Stimulated activated CD8-positive, alpha-beta memory T cell treated with anti-CD3 and anti-CD28 coated beads, Interleukin-4, amount 100 ng/mL, for 4 hours (primary cell): ENCODE measurements at regions not wholly inside any gene's neighbourhood (a gene's known extent, or its start where the extent isn't known, plus 50 kb on each side); places are given as distances from the start of the nearest gene placed in this dataset.

Experiments used
- DNase-seq, 2 donors: peaks; one replicate each; pipeline ENCODE4 v3.0.0-alpha.2; 2020; ENCODE audit warnings: low read depth in 2 of 2, low spot score in 1 of 2

DNA sequence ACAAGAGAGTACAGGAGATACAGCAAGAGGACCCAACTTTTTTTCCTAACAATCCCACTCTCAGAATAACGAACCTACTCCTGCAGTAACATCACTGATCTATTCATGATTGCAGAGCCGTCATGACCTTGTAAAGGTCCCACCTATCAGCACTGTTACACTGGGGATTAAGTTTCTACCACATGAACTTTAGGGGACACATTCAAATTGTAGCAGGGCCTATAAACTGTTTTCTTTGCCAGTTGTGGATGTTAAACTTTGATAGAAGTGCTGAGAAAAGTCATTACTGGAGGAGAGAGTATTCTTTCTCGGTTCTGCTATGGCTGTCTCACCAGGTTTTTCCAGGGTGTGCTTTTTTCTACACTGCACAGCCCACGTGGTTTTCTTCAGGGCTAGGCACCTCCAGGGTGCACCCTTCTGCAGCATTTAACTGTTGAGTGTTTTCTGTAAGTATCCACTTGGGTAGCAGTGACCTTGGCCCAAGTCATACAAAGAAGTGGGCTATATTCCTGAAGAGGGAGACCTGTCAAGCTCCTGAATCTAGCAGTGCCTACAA, 131.6 kb upstream of the AHR start:
- DNase-seq: no peak

DNA sequence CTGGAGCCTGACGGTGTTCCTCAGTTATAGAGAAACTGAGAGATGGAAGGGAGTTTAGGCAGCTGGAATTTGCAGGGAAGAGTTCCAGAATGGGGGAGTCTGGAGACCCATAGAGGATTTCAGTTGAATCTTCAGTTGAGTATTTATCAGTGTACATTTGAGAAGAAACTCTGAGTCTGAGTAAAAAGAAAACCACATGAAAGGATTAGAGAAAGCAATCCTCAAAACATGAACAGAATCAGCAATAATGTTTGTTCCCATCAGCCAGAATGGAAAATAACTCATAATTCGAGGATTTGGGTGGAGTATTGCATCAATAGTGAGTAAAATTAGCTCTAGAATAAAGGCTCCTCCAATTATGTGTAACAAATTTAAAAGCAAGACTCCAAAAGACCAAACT, 130.0 kb upstream of the AHR start:
- no peak for DNase-seq

DNA sequence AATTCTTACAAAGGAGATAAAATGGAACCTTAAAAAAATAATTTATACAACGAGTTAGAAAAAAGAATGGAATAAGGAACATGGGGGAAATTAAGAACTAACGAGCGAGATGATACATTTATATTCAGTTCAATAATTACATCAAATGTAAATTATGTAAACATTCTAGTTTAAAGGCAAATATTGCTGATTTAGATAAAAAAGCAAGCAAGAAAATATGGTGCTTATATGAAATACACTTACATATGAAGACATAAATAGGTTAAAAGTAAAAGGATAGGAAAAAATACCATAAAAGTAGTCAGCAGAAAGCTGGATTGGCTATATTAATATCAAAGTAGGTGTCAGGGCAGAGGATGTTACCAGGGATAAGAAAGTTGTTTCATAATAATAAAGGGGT, 127.0 kb upstream of the AHR start:
- DNase-seq: no peak

DNA sequence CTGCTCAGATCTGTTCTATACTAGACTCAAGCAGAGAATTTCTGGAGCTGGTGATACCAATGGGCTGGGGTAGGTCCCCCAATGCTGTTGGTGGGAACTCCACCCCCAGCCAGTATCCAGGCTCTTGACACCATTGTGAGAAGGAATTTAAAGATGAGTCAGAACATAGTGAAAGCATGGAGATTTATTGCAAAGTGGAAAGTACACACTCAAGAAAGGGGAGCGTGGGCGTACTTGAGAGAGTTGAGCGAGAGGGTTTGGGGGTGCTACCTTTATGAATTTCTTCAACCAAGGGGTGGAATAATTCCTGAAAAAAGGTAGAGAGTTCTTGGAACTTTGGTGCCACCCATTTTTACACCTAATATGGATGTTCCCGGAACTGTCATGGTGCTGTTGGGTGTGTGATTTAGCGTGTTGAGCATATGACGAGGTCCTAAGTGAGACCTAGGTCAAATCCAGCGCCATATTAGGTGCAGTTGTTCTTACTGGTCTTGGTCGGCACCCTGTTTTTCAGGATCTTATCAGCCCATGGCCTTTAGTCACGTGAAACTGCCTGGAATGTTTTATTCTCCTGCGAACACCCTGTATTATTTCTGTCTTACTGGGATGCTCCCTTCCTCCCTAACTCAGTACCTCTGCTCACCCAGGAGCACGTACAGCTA, 122.0 kb upstream of the AHR start:
- no peak for DNase-seq

DNA sequence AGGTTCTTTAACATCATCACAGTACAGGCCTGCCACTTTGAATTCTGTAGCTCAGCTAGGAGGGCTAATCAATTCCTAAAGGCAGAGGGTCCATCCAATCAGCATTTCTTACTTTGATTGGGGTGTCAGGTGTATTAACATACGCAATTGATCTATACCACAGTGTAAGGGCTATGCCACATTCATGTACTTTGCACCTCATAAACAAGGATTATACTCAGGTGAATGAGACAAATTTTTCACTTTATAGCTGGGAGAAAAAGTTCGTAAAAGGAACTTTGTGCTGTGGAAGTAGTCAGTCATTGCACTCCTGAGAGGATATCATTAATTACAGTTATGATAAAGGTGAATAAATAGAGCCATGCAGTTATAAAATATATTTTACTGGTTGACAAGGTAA, 119.9 kb upstream of the AHR start:
- no peak for DNase-seq

DNA sequence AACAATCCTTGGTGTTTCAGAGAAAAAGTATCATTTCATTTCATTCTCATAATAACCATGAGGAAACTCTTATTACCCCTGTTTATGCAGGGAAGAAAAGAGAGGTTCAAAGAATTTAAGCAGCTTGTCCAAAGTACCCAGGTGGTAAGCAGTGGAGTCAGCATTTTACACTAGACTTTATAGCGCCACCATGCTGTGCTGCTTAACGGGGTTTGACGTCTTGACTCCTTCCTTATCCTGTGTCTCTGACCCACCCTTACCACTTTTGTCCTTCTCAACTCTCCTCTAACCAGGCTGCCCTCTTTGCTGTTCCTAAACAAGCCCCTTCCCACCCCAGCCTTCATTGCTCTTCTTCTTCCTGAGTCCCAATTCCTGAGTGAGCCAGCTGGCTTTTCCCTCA, 117.0 kb upstream of the AHR start:
- no peak for DNase-seq

DNA sequence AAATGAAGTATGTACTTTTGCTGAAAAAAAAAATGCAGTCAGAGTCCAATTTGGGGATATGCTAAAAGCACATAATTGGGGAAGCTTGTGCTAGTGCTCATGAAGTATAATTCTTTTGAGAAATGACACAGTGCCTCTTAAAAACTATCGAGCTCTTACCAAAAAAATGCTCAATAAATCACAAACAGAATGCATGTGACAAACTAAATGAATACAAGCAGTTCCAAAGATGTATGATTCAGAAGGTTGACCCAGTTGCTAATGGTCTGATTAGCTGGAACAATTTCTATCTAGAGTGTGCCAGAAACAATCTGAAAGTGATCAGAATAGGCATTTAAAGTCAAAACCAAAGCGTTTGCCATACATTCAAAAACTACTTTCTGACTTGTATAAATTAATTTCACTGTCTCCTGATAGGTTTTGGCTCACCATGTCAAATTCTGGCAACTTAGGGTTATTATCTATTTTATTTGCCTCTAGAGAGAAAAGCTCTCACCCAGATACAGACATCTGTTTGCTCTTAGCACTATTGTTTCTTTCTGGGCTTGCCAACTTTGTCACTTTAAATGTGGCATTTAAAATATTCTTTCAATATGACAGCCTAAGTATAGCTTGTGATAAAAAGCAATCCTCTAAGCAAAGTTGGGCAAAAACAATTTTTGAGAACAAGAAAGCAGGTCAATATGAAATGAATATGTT, 114.7 kb upstream of the AHR start:
- no peak for DNase-seq

DNA sequence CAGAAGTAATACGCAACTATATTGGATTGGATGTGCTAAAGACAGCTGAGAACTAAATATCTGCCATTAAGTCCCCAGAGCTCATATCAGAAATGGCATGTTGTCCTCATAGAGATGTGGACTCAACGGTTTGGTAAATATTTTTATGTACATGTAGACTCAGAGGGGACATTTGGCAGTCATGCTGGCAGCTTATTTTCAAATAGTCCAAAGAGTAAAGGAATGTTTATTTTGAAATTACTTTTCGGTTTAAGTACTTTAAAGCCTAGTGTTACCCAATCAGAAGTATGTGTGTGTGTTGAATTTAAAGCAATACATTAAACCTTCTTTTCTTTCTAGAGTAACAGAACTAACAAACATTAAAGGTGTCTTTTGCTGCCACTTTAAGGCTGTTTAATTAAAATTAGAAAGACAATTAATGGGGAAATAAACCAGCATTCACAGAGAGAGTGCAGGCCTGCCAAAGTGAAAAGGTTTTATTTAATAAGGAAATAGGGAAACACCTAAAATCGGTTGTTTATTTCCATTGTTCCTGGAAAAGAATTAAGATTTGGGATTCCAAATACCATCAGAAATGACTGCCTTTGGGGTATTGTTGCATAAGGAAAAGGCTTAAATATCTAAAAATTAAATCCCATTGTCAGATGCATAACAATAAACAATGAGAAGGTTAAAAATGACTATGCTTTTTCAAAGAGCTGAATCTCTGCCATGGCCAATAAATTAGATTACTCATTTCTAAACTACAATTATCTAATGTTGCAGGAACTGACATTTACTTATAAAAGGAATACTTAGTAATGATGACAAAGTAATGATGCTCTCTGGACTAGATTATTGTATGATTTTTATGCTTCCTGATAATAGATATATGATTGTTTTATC, 113.4 kb upstream of the AHR start:
- no peak for DNase-seq

DNA sequence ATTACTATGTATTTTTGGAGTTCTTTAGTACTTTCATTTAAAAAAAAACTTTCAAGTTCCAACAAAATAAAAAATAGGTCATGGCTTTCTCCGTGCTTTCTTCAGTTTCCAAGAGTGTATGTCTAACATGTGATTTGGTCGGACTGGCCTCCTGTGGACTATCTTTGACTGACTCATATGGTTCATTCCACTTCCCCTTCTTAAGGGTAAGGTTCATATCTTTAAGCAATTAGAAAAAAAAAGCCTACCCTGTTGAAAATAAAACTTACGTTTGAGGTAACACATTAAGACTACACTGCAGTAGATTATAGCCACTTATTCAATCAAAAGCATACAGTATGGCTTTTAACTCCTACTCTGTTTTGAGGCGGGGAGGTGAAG, 112.8 kb upstream of the AHR start:
- no peak for DNase-seq

DNA sequence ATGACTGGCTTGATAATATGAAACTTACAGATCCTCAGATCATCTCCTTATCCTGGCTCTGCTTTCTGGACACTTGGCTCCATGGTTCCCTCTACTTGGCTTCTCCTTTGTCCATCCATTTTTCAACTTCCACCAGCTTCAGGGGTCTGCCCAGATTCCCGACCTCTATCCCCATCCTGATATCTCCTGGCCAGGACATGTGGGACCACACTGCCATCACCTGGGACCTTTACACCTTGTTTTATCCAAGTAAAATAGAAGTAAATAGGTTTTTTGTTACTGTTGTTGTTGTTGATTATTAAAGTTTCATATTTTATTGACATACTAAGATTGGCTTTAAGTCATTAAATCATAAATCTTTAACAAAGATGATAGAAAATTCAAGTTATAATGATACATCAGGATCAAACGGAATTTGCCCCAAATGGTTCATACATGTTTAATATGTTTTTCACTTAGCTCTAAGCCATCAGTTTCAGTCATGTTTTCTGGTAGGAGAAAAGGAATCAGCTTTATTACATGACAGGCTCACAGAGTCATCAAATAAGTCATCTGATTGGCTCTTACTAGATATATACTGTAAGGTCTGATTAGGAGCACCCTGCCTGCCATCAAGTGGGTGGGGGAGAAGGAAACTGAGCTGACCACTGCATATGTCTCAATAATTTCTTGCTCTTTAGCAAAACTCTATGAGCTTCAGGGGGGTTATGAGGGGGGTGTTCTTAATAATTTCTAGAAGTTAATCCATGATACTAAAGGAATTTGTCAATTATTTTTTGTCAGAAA, 111.5 kb upstream of the AHR start:
- DNase-seq: no peak

DNA sequence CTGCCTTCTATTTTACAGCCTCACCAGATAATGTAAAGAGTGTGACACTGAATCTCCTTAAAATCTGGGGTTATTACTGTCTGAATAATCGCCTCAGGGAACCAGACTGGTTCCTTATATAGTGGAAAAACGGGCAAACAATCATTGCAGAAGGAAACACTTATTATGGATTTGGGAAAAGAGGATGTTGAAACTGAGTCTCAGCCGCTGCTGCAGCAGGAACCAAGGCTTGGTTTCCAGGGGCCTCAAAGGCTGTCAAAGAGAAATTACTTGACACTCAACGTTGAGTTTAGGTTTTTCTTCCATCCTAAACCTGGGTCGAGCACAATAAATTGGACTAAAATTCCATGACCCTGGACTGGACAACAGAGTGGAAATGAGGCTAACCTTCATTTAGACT, 103.8 kb upstream of the AHR start:
- no peak for DNase-seq

DNA sequence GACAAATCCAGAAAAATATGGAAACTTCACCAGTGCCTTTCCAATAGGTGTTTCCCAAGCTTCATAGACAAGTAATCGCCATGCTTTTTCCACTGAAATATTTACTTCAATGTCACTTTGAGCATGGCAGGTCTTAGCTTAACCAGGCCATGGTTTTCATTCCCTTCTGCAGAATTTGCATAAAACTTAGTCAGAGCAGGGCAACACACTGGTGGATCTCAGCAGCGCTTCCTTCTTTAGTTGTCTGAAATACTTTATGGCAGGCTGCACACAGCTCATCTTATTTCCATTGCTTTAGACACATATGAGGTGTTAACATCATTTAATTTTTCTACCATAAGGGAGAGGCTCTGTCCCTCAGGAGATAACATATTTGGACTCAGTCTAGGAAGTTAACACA, 102.9 kb upstream of the AHR start:
- DNase-seq: no peak

DNA sequence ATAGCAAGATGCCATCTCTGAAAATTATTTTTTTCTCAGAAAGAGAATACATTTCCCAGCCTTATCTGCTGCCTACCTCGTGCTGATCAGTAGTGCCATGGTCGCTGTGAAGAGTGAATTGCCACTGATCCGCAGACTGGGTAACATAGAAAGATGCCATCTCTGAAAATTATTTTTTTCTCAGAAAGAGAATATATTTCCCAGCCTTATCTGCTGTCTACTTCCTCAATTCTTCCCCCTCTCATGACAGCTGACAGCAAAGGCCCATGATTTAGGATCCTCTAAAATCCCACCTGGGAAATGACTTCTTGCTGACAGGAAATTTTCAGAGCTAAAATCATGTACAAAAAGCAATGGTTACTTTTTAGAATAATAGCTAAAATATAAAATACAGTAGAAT, 92.5 kb upstream of the AHR start:
- DNase-seq: no peak

DNA sequence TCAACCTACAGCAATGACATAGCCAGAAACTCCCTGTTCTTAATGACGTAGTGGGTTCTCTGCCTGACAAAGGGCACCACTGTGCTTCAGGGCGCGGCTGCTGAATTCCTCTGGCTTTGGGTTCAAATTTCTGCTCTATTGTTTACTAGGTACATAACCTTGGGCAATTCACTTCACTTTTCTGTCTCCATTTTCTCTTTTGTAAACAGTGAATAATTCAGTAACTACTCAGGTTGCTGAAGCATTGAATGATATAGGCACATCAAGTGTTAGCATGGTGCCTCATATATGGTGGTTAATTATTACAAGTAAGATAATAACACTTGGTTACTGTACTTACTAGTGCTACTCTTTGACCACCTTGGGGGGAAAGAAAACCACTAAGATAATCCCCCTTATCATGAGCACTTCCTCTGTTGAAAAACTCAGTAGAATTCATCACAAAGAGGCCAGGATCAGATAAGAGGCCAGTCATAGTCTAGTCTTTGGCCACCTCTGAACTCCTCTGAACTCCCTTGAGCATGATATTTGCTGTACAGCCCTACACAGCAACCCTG, 92.0 kb upstream of the AHR start:
- DNase-seq: no peak

DNA sequence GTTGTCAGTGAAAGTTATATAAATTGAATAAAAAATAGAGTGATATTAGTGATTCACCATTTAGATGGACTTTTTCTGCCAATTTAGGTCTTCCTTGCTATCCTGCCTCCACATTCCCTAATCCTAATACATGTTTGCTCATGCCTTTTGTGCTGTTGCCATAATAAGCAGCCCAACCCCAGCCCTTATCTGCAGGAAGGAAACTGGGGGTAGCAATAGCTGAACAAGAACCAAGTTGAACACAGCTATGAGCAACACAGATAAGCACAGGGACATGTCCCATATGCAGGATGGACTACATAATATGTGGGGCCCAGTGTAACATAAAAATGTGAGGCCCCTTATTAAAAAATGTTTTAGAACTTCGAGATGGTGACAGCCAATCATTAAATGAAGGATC, 91.2 kb upstream of the AHR start:
- DNase-seq: no peak

DNA sequence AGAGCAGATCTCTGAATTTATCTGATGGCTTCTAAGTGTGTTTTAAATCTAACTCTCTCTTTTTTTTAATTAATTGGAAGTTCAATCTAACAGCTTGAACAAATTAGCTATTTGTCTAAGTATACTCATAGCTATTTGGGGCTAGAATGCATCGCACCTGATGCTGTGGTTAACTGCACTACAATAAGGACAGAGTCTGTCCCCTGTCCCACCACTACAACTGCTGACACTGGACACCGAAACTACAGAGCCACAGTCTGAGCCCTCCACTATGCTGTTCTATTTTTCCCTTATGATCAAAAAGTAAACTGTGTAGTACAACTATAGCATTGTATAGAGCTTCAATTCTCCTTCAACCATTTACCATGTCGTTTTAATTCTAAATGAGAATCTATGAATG, 89.4 kb upstream of the AHR start:
- DNase-seq: no peak

DNA sequence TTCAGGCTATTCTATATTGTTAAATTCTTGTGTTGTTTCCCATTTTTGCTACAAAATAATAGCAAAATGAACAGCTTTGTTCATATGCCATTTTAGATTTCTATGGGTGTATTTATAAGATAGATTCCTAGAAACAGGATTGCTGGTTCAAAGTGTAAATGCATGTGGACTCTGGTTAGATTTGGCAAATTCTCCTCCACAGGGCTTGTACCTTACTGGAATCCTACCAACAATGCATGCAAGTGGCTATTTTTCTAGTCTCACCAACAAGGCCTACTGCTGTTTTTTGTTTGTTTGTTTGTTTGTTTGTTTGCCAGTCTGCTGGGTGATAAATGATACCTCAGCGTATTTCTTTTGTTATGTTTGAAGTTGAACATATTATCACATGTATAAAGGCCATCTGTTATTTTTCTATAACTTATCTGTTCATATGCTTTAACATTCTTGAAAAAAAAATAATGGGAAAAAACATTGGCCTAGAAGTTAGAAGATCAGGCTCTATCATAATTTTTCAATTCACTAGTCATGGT, 87.1 kb upstream of the AHR start:
- DNase-seq: no peak

DNA sequence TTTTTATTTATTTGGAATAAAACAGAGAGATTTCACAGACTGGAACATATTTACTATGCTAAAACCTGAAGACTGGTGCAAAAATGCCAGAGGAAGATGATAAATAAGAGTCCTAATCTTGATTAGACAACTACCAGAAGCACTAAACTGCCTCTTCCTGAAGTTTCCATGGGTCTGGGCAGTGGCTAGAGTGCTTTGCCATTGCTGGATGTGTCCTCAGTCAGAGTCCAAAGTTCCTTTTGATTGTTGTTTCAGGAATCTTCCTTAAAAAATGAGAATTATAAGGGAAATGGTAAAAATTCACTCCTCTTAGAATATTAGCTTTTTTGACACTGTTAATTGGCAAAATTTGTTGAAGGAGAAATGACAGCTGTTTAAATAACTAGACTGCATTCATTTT, 86.3 kb upstream of the AHR start:
- DNase-seq: no peak

DNA sequence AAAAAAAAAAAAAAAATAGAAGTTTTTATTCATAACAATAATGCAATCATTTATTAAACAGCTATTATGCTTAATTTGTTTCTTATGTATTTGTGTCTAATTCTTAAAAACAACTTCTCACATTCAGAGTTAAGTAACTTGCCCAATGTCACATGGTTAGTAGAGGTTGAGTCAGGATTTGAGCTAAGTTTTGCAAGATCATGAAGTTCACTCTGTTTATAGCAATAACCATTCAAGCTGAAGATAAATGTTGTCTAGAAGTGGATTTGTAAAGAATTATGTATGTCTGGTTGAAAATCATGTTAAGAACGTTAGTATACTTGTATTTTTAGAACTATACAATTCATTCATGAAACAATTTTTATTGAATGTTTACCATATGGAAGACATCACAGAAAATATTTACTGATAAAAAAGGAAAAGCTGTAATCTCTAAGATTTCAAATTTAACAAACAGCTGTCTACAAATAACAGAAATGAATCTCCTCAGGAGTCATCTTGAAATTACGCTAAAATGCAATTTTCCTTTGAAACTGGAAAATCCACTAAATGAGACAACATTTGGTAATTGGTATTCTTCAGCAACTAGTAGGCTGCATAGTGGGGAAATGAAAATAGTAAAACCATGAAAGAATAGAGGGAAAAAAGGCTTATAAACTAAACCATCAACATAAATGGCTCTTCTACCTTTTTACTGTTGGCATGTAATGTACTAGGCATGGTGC, 70.5 kb upstream of the AHR start:
- DNase-seq: no peak

DNA sequence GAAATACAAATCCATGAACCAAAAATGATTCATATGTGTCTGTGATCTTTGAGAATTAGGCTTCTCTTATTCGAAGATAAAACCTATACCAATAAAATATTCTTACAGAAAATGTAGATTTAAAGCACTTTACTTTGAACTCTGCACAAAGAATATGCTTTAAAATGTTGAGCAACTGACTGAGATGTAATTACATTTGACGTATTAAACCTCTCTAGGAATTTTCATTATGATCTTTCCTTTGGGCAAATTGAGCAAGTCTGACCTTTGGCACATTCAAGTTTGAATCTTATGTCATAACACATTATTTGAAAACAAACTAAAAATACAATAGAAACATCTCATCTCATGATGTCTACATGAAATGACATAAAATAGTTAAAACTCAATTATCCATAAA, 69.2 kb upstream of the AHR start:
- DNase-seq: no peak
